Kasumi-1 (cell line): ENCODE measurements at regions not wholly inside any gene's neighbourhood (a gene's known extent, or its start where the extent isn't known, plus 50 kb on each side); places are given as distances from the start of the nearest gene placed in this dataset.
"Not testable (repeated sequence)": the region's sequence is repeated elsewhere in the genome, so short reads cannot be mapped to it uniquely, and the experiment has no call there.

Experiments
- DNase-seq, 2 experiments: peaks; one replicate each; lab custom pipeline; 2025; lab: John Stamatoyannopoulos, UW

- peak in 1 of 2 experiments; percentile 9 for DNase-seq
Measured at GRCh38 chr12:28060871-28061270, 88.3 kb upstream of the PTHLH start.

DNA sequence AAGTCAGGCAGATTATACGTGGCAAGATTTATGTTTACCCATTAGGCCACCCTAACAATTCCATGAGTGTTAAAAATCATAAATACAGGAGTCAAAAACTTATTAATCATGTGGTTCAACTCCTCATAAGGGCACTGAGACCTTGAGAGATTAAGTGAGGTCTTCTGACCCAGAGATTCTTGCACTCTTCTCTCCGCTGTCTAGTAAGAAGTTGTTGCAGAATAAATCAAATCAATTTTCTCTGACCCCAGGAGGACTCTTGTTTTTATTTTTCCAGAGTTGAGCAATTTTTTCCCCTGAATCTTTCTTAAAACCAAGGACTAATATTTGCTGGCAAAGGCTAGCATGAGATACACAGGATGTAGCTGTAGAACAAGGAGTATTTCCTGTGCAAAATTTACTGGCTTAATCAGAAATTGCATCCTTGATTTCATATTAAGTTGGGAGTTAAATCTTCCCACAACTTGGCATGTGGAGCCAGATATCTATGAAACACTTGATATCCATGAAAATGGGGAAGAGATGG is 90.9 kb upstream of the PTHLH start:
- no peak for DNase-seq

DNA sequence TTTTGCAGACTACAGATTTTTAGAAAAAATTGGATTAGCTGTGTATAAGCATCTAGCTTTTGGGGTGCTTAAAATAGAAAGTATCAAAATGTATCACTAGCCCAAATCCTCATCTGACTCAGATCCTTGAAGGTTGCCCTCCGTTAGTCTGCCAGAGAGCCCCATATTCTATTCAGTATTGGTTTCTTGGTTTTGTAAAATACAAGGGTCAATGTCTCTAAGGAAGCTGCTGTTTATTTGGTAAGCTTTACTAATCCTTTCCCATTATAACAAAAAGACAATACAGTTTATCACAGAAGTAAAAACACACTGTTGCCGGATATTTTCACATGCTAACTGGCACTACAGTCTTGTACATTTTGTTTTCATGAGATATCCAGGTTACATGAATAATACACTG is 92.8 kb upstream of the PTHLH start:
- no peak for DNase-seq

- DNase-seq, result no peak
Measured at GRCh38 chr12:28065889-28066630, 93.5 kb upstream of the PTHLH start.

- no peak for DNase-seq
Measured at GRCh38 chr12:28066879-28067278, 94.3 kb upstream of the PTHLH start.

- DNase-seq, result peak; percentile 5 to 22
Measured at GRCh38 chr12:28068467-28068866, 95.9 kb upstream of the PTHLH start.

DNA sequence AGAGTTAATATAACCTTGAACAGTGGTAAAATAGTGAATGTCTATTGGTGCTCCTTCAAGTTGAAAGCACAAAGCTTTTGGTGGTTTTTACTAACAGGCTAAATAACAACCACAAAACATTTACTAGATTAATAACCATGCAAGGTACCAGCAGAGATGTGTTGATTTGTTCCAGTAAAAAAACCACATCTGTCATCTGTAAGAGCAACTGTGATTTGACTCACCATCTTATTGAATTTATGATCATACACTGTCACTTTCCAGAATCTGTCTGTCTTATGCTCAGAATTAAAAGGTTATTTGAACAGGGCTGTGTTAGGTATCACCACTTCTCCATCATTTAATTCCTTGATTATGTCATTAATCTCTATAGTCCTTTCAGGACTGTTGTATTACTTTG is 107.0 kb upstream of the PTHLH start:
- DNase-seq, result no peak

- DNase-seq, result no peak
Measured at GRCh38 chr12:28082096-28082495, 108.2 kb upstream of the CCDC91 start.

GRCh38 chr12:28083840-28084678 is 106.2 kb upstream of the CCDC91 start:
- DNase-seq, result no peak

- no peak for DNase-seq
Measured at GRCh38 chr12:28086521-28087155, 103.6 kb upstream of the CCDC91 start.

- peak; percentile 6 to 25 for DNase-seq
Measured at GRCh38 chr12:28088566-28089272, 101.5 kb upstream of the CCDC91 start.

DNA sequence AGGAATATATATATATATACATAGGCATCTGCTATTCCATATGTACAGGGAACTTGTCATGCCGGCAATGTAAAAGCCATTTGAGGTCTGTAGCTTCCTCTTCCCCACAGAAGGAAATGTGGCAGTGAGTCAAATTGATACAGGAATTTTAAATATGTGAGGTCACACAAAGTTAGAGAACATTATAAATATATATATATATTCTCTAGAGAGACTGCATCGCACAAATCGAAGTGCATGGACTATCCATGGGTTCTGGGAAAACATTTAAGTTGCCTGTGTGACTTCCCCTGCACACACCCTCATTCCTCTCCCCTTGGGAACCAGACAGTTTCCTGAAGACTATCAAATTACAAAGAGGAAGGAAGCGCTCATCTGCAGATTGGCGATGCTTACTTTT is 100.9 kb upstream of the CCDC91 start:
- DNase-seq, result peak; percentile 76

DNA sequence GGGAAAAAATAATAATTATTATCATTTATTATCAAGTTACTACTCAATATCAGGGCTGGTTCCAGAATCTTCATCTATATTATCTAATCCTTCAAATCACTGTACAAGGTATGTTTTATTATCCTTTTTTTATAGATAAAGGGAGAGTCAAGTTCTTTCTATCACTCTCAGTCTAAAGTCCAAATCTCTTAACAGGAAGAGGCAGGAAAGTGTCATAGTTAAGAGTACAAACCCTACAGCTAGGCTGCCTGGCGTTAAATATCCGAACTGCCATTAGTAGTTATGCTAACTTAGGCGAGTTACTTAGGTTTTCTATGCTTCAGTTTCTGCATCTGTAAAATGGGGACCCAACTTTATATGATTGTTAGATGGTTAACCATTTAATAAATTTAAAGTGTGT is 99.4 kb upstream of the CCDC91 start:
- DNase-seq, result no peak

GRCh38 chr12:28092396-28092795 is 97.9 kb upstream of the CCDC91 start:
- no peak for DNase-seq

DNA sequence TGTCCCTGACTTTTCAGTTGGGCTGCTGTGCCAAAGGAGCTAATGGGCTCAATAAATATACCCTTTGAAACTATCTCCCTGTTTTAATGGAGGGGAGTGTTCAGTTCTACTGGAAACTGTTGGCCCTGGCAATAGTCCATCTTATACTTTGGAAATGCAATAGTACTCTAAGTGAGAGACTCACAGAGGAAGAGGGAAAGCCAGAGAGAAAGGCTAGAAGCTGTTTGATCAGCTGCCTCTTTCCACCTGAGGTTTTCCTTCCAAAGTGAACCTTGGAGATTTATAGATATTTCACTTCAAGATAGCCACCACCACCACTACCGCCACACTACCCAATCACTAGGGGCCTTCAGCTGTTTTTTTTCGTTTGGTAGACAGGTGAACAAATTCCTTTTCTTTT is 93.6 kb upstream of the CCDC91 start:
- no peak for DNase-seq

GRCh38 chr12:28097221-28097620 is 93.0 kb upstream of the CCDC91 start:
- DNase-seq, result no peak

GRCh38 chr12:28099245-28099644 is 91.0 kb upstream of the CCDC91 start:
- not testable (repeated sequence) for DNase-seq

GRCh38 chr12:28099871-28100270 is 90.4 kb upstream of the CCDC91 start:
- no peak for DNase-seq

DNA sequence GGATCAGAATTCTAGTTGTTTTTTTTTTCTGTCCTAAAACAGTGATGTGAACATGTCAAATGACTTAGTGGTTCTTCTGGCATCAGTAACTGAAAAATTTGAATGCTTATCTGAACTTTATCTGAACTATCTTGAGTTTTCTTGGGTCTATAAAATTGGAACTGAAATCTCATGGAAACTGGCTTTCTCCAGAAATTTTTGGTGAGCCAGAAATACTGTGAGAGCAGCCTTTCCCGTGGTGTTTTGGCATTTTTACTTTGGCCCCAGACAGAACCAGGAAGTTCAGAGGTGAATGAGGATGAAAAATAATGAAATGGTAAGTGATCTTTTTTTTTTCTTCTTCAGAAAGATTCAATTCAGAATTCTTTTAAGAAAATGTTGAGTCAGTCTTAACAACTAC is 89.5 kb upstream of the CCDC91 start:
- DNase-seq, result no peak

- no peak for DNase-seq
Measured at GRCh38 chr12:28104316-28104715, 85.9 kb upstream of the CCDC91 start.

- no peak for DNase-seq
Measured at GRCh38 chr12:28104903-28105864, 85.1 kb upstream of the CCDC91 start.
